H54 (cell line): ENCODE measurements at regions not wholly inside any gene's neighbourhood (a gene's known extent, or its start where the extent isn't known, plus 50 kb on each side); places are given as distances from the start of the nearest gene placed in this dataset.
"Not testable (repeated sequence)": the region's sequence is repeated elsewhere in the genome, so short reads cannot be mapped to it uniquely, and the experiment has no call there.

Source experiments
- DNase-seq: peaks from one replicate; pipeline ENCODE4 v3.0.0; 2011; ENCODE audit warnings: low spot score, mixed read lengths; ENCODE audit not compliant: insufficient read length
- FAIRE-seq: peaks from 3 replicates; lab custom pipeline; 2011; peaks lifted over from hg19 to GRCh38; lab: Jason Lieb, UNC
- POLR2A ChIP-seq: IDR thresholded peaks from 2 replicates; pipeline ENCODE4 v1.6.1; 2011; ENCODE audit warnings: low read depth, mild to moderate bottlenecking, low read length

- no peak for DNase-seq
- no peak for TF ChIP-seq POLR2A
- no peak for FAIRE-seq
Observed at GRCh38 chr6:15088904-15089568, 156.8 kb upstream of the JARID2 start.

DNA sequence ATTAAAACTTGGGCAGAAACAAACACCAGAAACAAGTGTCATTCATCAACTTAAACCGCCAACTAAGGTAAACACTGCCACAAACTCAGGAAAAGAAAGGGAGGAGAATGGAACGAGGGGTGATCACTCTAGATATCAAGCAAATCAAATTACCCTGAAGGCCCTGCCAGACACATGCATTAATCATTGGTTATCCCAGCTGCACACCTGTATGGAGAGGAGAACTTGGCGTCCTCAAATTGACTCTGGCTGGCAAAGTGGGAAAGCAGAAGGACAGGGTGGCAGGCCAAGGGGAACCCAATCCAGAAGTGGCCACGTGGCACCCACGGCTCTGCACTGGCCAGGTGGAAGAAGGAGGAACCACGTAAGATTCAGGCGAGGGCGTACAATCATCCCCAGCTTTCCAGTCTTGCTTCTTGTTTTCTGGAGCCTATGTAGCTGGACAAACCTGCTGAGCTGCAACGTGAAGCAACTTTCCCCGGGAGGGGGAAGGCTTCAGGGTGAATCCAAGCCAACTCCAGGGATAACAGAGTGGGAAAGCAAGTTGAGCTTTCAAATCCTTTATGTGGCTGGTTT is 156.2 kb upstream of the JARID2 start:
- TF ChIP-seq POLR2A, result no peak
- FAIRE-seq (no peak), DNase-seq (no peak)

- no peak for TF ChIP-seq POLR2A
- no peak for FAIRE-seq
- DNase-seq, result no peak
Observed at GRCh38 chr6:15090145-15090579, 155.7 kb upstream of the JARID2 start.

DNA sequence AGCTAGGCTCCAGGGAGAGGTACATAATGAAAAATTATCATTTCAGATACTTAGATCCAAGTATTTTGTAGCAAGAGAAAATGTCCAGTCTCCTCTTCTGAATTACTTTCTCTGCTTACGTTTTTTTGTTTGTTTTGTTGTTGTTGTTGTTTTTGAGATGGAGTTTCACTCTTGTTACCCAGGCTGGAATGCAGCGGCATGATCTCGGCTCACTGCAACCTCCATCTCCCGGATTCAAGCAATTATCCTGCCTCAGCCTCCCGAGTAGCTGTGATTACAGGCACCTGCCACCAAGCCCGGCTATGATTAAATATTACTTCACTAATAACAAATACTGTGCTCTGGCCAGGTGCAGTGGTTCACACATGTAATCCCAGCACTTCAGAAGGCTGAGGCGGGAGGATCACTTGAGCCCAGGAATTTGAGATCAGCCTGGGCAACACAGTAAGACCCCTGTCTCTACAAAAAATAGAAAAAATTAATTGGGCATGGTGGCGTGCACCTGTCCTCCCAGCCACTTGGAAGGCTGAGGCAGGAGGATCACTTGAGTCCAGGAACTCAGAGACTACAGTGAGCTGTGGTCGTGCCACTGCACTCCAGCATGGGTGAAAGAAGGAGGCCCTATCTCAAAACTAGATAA is 155.0 kb upstream of the JARID2 start:
- FAIRE-seq (no peak), DNase-seq (no peak)
- no peak for TF ChIP-seq POLR2A

DNA sequence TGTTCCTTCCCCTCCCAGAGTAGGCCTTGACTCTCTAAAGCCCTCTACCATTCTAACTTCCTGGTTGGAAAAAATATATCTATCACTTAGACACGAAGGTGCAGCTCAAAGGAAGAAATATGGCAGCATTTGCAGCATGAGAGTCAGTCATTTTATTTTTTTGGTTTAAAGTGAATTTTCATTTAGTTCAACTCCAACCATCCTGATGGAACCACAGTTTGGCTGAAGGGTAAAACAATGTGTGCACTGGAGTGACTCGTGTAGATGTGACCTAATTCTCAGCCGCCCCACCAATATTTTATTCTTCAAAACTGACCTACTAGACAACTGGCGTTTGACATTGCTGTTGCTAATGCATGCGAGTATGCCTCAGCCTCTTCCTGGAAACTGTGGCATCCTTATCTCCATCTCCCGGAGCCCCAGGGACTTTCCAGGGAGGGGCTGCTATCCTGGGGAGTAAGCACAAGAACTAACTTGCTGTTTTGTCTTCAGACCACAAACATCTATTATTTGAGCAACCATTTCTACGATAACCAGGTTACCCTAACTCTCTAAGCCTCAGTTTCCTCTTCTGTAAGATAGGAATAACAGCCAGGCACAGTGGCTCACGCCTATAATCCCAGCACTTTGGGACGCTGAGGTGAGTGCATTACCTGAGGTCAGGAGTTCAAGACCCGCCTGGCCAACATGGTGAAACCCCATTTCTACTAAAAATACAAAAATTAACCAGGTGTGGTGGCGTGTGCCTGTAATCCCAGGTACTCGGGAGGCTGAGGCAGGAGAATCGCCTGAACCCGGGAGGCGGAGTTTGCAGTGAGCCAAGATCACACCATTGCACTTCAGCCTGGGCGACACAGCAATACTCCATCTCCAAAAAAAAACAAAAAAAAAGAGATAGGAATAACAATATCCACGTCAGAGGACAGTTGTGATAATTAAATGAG is 148.7 kb upstream of the JARID2 start:
- no peak for DNase-seq
- no peak for TF ChIP-seq POLR2A
- FAIRE-seq, result no peak

DNA sequence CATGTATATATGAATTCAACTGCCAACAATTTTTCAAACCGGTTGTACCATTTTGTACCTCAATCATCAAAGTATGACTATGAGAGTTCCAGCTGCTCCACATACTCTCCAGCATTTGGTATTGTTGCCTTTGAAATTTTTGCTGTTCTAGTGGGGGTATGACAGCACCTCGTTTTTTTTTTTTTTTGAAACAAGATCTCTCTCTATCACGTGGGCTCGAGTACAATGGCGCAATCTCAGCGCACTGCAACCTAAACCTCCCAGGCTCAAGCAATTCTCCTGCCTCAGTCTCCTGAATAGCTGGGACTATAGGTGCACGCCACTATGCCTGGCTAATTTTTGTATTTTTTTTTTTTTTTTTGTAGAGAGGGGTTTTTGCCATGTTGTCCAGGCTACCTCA is 144.7 kb upstream of the JARID2 start:
- FAIRE-seq, result no peak
- no peak for DNase-seq
- TF ChIP-seq POLR2A, result no peak

DNA sequence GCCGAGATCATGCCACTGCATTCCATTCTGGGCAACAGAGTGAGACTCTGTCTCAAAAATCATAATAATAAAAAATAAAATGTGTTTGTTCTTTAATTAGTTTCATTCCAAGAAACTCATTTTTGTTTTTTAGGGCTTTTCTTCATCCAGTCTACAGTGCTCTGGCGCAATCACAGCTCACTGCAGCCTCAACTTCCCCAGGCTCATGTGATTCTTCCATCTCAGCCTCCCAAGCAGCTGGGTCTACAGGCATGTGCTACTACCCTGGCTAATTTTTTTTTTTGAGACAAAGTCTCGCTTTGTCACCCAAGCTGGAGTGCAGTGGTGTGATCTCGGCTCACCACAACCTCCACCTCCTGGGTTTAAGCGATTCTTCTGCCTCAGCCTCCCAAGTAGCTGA is 143.6 kb upstream of the JARID2 start:
- TF ChIP-seq POLR2A, result no peak
- no peak for DNase-seq
- FAIRE-seq, result no peak

- FAIRE-seq, result no peak
- no peak for TF ChIP-seq POLR2A
- DNase-seq, result no peak
Observed at GRCh38 chr6:15106958-15107643, 138.8 kb upstream of the JARID2 start.

- DNase-seq (no peak), FAIRE-seq (no peak)
- no peak for TF ChIP-seq POLR2A
Observed at GRCh38 chr6:15107644-15108382, 138.1 kb upstream of the JARID2 start.

DNA sequence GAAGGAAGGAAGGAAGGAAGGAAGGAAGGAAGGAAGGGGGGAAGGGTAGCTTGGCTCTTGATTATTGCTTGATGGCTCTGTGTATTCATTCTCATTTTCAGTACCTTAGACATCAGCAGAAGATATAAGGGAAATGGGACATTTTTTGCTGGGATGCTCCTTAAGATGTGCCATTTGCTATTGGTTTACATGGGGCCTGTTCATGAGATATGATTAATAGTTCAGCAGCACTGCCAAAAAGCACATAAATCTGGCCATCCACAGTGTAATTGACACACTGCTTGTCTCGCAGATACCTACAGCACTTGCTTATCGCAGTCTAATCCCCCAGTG is 137.5 kb upstream of the JARID2 start:
- TF ChIP-seq POLR2A, result no peak
- no peak for DNase-seq
- no peak for FAIRE-seq

GRCh38 chr6:15109338-15110090 is 136.4 kb upstream of the JARID2 start:
- DNase-seq, result no peak
- TF ChIP-seq POLR2A, result no peak
- FAIRE-seq, result no peak

DNA sequence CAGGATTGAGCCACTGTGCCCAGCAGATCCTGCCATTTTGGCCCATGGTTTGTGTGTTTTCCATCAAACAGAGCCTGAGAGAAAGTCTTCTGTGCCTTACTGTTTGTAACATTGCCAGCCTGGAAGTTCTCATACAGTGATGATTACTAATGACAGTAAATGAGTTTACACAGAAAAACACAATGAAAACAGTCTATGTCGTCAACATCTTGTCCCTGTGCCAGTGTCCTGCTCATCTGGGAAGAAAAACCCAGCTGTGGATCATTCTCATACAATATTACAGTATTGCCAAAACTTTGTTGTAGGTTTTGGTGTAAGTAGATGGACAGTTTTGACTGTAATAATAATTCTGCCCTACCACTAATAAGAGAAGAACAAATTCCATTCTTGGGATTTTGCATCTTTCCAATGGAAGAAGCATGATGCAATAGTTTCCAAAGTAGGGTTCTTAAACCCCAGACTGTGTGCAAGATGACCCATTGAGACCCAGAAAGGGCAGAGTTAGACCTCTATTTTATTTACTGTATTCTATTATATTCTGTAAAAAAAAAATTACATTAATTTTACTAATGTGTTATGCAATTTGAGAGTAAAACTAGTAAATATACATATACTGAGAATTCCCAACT is 135.0 kb upstream of the JARID2 start:
- no peak for DNase-seq
- no peak for FAIRE-seq
- no peak for TF ChIP-seq POLR2A

GRCh38 chr6:15111576-15111975 is 134.3 kb upstream of the JARID2 start:
- not testable (repeated sequence) for DNase-seq, FAIRE-seq
